GM10248 (cell line): ENCODE measurements at regions not wholly inside any gene's neighbourhood (a gene's known extent, or its start where the extent isn't known, plus 50 kb on each side); places are given as distances from the start of the nearest gene placed in this dataset.

ENCODE experiments used
- CTCF ChIA-PET: fragments of 300-600 bp; sonication (Branson Sonifier 250); formaldehyde crosslinking; extraction: SDS; loops from one replicate; lab custom pipeline; 2021; ENCODE audit warnings: antibody characterized with exemption; lab: Yijun Ruan, JAX
- POLR2A ChIA-PET: fragments of 350-650 bp; sonication (Branson Sonifier 250); formaldehyde crosslinking; extraction: SDS; loops from one replicate; lab custom pipeline; 2020; ENCODE audit warnings: antibody characterized with exemption; lab: Yijun Ruan, JAX
- DNase-seq: peaks from one replicate; pipeline ENCODE4 v3.0.0; 2012; ENCODE audit errors: extremely low spot score
- CTCF ChIP-seq: IDR thresholded peaks from 2 replicates; pipeline ENCODE4 v1.5.1; 2012; ENCODE audit warnings: mild to moderate bottlenecking, low read depth; ENCODE audit errors: extremely low read depth, missing control alignments, control extremely low read depth

GRCh38 chr21:16640297-16641027, 872.4 kb upstream of the CXADR start:
- no peak for TF ChIP-seq CTCF
- no peak for DNase-seq
- ChIA-PET CTCF (no interaction called here), POLR2A (no interaction called here)

- ChIA-PET POLR2A (no interaction called here), CTCF (no interaction called here)
- no peak for DNase-seq
- no peak for TF ChIP-seq CTCF
Observed at GRCh38 chr21:16642353-16642752, 870.5 kb upstream of the CXADR start.

GRCh38 chr21:16644685-16645084, 868.2 kb upstream of the CXADR start:
- ChIA-PET CTCF (interaction anchor here (1.1 to 1.3 kb wide), 2 partner anchors 10 to 18 kb away, joined by 3 to 4 read pairs; no protein-coding TSS in a partner anchor), POLR2A (no interaction called here)
- DNase-seq: no peak
- no peak for TF ChIP-seq CTCF

- ChIA-PET POLR2A (no interaction called here), CTCF (no interaction called here)
- no peak for TF ChIP-seq CTCF
- DNase-seq: no peak
Observed at GRCh38 chr21:16650714-16651366, 862.0 kb upstream of the CXADR start.

- TF ChIP-seq CTCF: no peak
- CTCF ChIA-PET: no interaction called here
- POLR2A ChIA-PET: no interaction called here
- no peak for DNase-seq
Observed at GRCh38 chr21:16651956-16652355, 860.9 kb upstream of the CXADR start.

GRCh38 chr21:16663436-16663835, 849.4 kb upstream of the CXADR start:
- POLR2A ChIA-PET: no interaction called here
- DNase-seq: no peak

More at GRCh38 chr21:16663436-16663835, 849.4 kb upstream of the CXADR start:
- CTCF ChIA-PET: no interaction called here
- no peak for TF ChIP-seq CTCF
